H1 (cell line): ENCODE measurements at regions not wholly inside any gene's neighbourhood (a gene's known extent, or its start where the extent isn't known, plus 50 kb on each side); places are given as distances from the start of the nearest gene placed in this dataset.
A peak's percentile ranks its signal among the peaks of the same experiment; 100 is the strongest.

Experiments used
- ATF2 ChIP-seq: IDR thresholded peaks from 2 replicates; pipeline ENCODE4 v1.6.1; 2012; ENCODE audit warnings: low read length, inconsistent platforms
- CEBPB ChIP-seq: IDR thresholded peaks from 2 replicates; pipeline ENCODE4 v1.6.1; 2012; ENCODE audit warnings: low read depth, low read length
- CTCF ChIP-seq, 3 experiments: IDR thresholded peaks; 1 replicate in 2 of 3; 2 replicates in 1 of 3; pipeline versions ENCODE4 v1.5.1 to v1.6.1; 2011; ENCODE audit warnings: low read length in 3 of 3, mild to moderate bottlenecking in 3 of 3, inconsistent platforms in 2 of 3, low read depth in 1 of 3, moderate library complexity in 1 of 3; ENCODE audit not compliant: insufficient read depth in 1 of 3; ENCODE audit errors: control extremely low read depth in 1 of 3
- EZH2 ChIP-seq: fragments of 200-600 bp; sonication (generic); IDR thresholded peaks from 2 replicates; pipeline ENCODE4 v1.7.1; 2012; ENCODE audit warnings: low read depth, mild to moderate bottlenecking, moderate library complexity, low read length, inconsistent platforms; ENCODE audit not compliant: severe bottlenecking
- FOSL1 ChIP-seq: IDR thresholded peaks from 2 replicates; pipeline ENCODE4 v1.6.1; 2011; ENCODE audit warnings: mild to moderate bottlenecking, low read depth, low read length, moderate library complexity; ENCODE audit not compliant: insufficient read depth
- GABPA ChIP-seq: IDR thresholded peaks from 2 replicates; pipeline ENCODE4 v1.6.1; 2011; ENCODE audit warnings: mild to moderate bottlenecking, low read length, moderate library complexity, borderline replicate concordance; ENCODE audit not compliant: insufficient read depth
- POLR2A ChIP-seq, 2 experiments: IDR thresholded peaks; 1 replicate in 1 of 2; 2 replicates in 1 of 2; pipeline ENCODE4 v1.6.1; 2011; ENCODE audit warnings: low read depth in 2 of 2, low read length in 2 of 2, mild to moderate bottlenecking in 2 of 2; ENCODE audit errors: control extremely low read depth in 1 of 2
- POLR2AphosphoS5 ChIP-seq: IDR thresholded peaks from 2 replicates; pipeline ENCODE4 v1.6.1; 2011; ENCODE audit warnings: low read depth, low read length
- SIN3A ChIP-seq, 2 experiments: IDR thresholded peaks in 1 of 2; conservative IDR thresholded peaks in 1 of 2; 2 replicates each; pipeline ENCODE4 v1.6.1; 2011 to 2012; ENCODE audit warnings: low read length in 2 of 2, improper control_type of control experiment in 1 of 2, low read depth in 1 of 2, mild to moderate bottlenecking in 1 of 2
- SP2 ChIP-seq: IDR thresholded peaks from 2 replicates; pipeline ENCODE4 v1.6.1; 2012; ENCODE audit warnings: mild to moderate bottlenecking, low read length, inconsistent platforms
- ZNF274 ChIP-seq: IDR thresholded peaks from 2 replicates; pipeline ENCODE4 v1.7.0; 2012; ENCODE audit warnings: low read length, borderline replicate concordance; ENCODE audit errors: extremely low read depth
- TF ChIP-seq, protein P1 (sequence below): IDR thresholded peaks from 2 replicates; pipeline ENCODE4 v1.6.1; 2012; ENCODE audit warnings: inconsistent platforms

- TF ChIP-seq CTCF (IDR thresholded peaks at IDR 0.05; ENCODE audit: control extremely low read depth in 1 of 3, insufficient read depth in 1 of 3, low read depth in 1 of 3, low read length in 3 of 3) (no peak), CEBPB (peak; percentile 36; the same call in 1 of the 2 replicates), GABPA (no peak), POLR2A (IDR thresholded peaks at IDR 0.05; ENCODE audit: control extremely low read depth in 1 of 2, low read depth in 2 of 2, low read length in 2 of 2) (no peak), SP2 (no peak), ZNF274 (no peak), POLR2AphosphoS5 (no peak), SIN3A (conservative IDR thresholded peaks at IDR 0.05 in 1 of 2, IDR thresholded peaks at IDR 0.05 in 1 of 2; ENCODE audit: low read depth in 1 of 2, low read length in 2 of 2) (no peak), FOSL1 (no peak), ATF2 (no peak), EZH2 (no peak)
- TF ChIP-seq, protein P1, sequence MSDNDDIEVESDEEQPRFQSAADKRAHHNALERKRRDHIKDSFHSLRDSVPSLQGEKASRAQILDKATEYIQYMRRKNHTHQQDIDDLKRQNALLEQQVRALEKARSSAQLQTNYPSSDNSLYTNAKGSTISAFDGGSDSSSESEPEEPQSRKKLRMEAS: no peak
Measured at GRCh38 chr15:36334059-36334458, 245.4 kb upstream of the CDIN1 start.
